ENCODE measurements at regions not wholly inside any gene's neighbourhood (a gene's known extent, or its start where the extent isn't known, plus 50 kb on each side); places are given as distances from the start of the nearest gene placed in this dataset.

DNA sequence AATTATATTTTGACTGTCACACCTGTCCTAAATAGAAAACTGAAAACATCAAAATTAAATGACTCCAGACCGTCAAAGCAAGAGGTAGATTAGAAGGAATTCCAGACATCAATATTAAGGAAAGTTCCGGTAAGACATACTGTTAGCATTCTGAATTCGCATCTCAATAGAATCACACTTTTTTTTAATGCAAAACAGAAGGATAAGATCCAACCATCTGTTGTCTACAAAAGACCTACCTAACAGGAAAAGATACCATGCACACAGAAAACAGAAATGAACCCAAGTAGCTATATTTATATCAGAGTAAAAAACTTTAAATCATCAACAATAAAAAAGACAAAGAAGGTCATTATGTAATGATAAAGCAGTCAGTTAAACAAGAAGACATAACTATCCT, 145.0 kb downstream of the TMX3 start:
- DNase-seq (ENCODE audit: low spot score) = no peak
- H3K27me3 ChIP-seq (ENCODE audit: control insufficient read depth in 4 of 4, insufficient read depth in 4 of 4, low read length in 3 of 4) = peaks cover 0 to 3% (median 0%) of the 10 kb centered on the region in 4 donors
- no peaks in the 10 kb centered on the region for H3K36me3 ChIP-seq (ENCODE audit: control insufficient read depth in 4 of 4, insufficient read depth in 3 of 4, low read depth in 1 of 4, low read length in 3 of 4)
- H3K9ac ChIP-seq (ENCODE audit: low read depth in 1 of 2, low read length in 2 of 2) = no peak overlapping the region
- TF ChIP-seq SP1 (IDR thresholded peaks at IDR 0.05) = no peak
- no peak for TF ChIP-seq FOXA1 (IDR thresholded peaks at IDR 0.05)
- no peak for TF ChIP-seq TAF1 (conservative IDR thresholded peaks at IDR 0.05)
- TF ChIP-seq EGR1 (IDR thresholded peaks at IDR 0.05; ENCODE audit: low read depth in 2 of 2) = no peak
- no peak for TF ChIP-seq NR2F2 (IDR thresholded peaks at IDR 0.05)
- no peak for TF ChIP-seq YY1 (IDR thresholded peaks at IDR 0.05)
- TF ChIP-seq RAD21 (IDR thresholded peaks at IDR 0.05) = no peak
- TF ChIP-seq, protein P1, sequence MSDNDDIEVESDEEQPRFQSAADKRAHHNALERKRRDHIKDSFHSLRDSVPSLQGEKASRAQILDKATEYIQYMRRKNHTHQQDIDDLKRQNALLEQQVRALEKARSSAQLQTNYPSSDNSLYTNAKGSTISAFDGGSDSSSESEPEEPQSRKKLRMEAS (IDR thresholded peaks at IDR 0.05) = no peak
- no peak for TF ChIP-seq FOXA2 (IDR thresholded peaks at IDR 0.05)
- TF ChIP-seq HNF4G (IDR thresholded peaks at IDR 0.05) = no peak
- 81% methylated on average over 3 of the region's 3 CpGs for WGBS
- H3K9me3 ChIP-seq (ENCODE audit: control insufficient read depth in 4 of 4, low read length in 3 of 4) = peaks cover 0 to 2% (median 0%) of the 10 kb centered on the region in 4 donors
- no peak overlapping the region for H3K27ac ChIP-seq (ENCODE audit: low read depth in 1 of 2, low read length in 2 of 2)
- H3K4me1 ChIP-seq (ENCODE audit: control insufficient read depth in 4 of 4, insufficient read depth in 4 of 4, low read length in 3 of 4) = no peaks in the 10 kb centered on the region
- no peak overlapping the region for H3K4me3 ChIP-seq (ENCODE audit: low read depth in 1 of 3, low read length in 3 of 3)

DNA sequence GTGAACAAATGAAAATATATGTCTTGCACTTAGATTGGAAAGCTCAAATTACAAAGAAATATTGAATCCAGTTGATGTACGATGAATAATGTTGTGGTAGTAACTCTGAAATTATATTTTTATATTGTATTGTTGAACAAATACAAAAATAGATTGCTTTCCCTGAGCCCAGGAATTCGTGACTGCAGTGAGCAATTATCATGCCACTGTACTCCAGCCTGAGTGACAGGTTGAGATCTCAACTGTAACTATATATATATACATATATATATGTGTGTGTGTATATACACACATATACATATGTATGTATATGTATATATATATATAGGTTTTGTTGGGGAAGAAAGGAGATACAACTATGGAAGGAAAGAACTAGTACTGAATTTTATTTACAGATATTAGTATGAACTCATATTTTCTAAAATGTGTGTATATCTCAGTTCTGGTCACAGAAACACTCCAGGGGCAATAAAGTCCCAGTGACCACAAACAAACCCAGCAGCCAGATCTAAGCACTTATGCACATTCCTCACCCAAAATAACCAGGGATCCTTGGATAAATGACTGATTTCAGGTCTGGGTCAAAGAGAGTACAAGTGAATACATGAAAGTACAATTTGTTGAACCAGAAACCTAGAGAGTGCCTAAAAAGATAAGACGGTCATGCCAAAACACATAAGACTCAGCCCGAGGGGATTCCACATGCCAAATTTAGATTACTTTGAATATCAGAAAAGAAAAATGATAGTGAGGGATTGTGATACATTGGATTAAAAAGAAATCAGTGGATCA, 146.3 kb downstream of the TMX3 start:
- 66% methylated on average over 4 of the region's 4 CpGs for WGBS
- H3K9me3 ChIP-seq (ENCODE audit: control insufficient read depth in 4 of 4, low read length in 3 of 4) = peaks cover 0 to under 1% (median 0%) of the 10 kb centered on the region in 4 donors
- DNase-seq (ENCODE audit: low spot score) = no peak
- no peak overlapping the region for H3K4me3 ChIP-seq (ENCODE audit: low read depth in 1 of 3, low read length in 3 of 3)
- H3K36me3 ChIP-seq (ENCODE audit: control insufficient read depth in 4 of 4, insufficient read depth in 3 of 4, low read depth in 1 of 4, low read length in 3 of 4) = no peaks in the 10 kb centered on the region
- H3K27me3 ChIP-seq (ENCODE audit: control insufficient read depth in 4 of 4, insufficient read depth in 4 of 4, low read length in 3 of 4) = peaks cover 0 to 3% (median 0%) of the 10 kb centered on the region in 4 donors
- H3K4me1 ChIP-seq (ENCODE audit: control insufficient read depth in 4 of 4, insufficient read depth in 4 of 4, low read length in 3 of 4) = no peaks in the 10 kb centered on the region
- H3K9ac ChIP-seq (ENCODE audit: low read depth in 1 of 2, low read length in 2 of 2) = no peak overlapping the region
- no peak for TF ChIP-seq RAD21 (IDR thresholded peaks at IDR 0.05)
- TF ChIP-seq, protein P2, sequence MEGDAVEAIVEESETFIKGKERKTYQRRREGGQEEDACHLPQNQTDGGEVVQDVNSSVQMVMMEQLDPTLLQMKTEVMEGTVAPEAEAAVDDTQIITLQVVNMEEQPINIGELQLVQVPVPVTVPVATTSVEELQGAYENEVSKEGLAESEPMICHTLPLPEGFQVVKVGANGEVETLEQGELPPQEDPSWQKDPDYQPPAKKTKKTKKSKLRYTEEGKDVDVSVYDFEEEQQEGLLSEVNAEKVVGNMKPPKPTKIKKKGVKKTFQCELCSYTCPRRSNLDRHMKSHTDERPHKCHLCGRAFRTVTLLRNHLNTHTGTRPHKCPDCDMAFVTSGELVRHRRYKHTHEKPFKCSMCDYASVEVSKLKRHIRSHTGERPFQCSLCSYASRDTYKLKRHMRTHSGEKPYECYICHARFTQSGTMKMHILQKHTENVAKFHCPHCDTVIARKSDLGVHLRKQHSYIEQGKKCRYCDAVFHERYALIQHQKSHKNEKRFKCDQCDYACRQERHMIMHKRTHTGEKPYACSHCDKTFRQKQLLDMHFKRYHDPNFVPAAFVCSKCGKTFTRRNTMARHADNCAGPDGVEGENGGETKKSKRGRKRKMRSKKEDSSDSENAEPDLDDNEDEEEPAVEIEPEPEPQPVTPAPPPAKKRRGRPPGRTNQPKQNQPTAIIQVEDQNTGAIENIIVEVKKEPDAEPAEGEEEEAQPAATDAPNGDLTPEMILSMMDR (IDR thresholded peaks at IDR 0.05; ENCODE audit: low read depth, low read length, missing input control) = no peak
- TF ChIP-seq, protein P3, sequence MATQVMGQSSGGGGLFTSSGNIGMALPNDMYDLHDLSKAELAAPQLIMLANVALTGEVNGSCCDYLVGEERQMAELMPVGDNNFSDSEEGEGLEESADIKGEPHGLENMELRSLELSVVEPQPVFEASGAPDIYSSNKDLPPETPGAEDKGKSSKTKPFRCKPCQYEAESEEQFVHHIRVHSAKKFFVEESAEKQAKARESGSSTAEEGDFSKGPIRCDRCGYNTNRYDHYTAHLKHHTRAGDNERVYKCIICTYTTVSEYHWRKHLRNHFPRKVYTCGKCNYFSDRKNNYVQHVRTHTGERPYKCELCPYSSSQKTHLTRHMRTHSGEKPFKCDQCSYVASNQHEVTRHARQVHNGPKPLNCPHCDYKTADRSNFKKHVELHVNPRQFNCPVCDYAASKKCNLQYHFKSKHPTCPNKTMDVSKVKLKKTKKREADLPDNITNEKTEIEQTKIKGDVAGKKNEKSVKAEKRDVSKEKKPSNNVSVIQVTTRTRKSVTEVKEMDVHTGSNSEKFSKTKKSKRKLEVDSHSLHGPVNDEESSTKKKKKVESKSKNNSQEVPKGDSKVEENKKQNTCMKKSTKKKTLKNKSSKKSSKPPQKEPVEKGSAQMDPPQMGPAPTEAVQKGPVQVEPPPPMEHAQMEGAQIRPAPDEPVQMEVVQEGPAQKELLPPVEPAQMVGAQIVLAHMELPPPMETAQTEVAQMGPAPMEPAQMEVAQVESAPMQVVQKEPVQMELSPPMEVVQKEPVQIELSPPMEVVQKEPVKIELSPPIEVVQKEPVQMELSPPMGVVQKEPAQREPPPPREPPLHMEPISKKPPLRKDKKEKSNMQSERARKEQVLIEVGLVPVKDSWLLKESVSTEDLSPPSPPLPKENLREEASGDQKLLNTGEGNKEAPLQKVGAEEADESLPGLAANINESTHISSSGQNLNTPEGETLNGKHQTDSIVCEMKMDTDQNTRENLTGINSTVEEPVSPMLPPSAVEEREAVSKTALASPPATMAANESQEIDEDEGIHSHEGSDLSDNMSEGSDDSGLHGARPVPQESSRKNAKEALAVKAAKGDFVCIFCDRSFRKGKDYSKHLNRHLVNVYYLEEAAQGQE (IDR thresholded peaks at IDR 0.05) = no peak
- TF ChIP-seq RXRA (IDR thresholded peaks at IDR 0.05) = no peak
- TF ChIP-seq, protein P4, sequence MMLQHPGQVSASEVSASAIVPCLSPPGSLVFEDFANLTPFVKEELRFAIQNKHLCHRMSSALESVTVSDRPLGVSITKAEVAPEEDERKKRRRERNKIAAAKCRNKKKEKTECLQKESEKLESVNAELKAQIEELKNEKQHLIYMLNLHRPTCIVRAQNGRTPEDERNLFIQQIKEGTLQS (IDR thresholded peaks at IDR 0.05) = no peak
- TF ChIP-seq NR2F2 (IDR thresholded peaks at IDR 0.05) = no peak
- TF ChIP-seq, protein P5, sequence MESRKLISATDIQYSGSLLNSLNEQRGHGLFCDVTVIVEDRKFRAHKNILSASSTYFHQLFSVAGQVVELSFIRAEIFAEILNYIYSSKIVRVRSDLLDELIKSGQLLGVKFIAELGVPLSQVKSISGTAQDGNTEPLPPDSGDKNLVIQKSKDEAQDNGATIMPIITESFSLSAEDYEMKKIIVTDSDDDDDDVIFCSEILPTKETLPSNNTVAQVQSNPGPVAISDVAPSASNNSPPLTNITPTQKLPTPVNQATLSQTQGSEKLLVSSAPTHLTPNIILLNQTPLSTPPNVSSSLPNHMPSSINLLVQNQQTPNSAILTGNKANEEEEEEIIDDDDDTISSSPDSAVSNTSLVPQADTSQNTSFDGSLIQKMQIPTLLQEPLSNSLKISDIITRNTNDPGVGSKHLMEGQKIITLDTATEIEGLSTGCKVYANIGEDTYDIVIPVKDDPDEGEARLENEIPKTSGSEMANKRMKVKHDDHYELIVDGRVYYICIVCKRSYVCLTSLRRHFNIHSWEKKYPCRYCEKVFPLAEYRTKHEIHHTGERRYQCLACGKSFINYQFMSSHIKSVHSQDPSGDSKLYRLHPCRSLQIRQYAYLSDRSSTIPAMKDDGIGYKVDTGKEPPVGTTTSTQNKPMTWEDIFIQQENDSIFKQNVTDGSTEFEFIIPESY (IDR thresholded peaks at IDR 0.05) = no peak
- no peak for TF ChIP-seq GABPA (IDR thresholded peaks at IDR 0.05 in 1 of 2, conservative IDR thresholded peaks at IDR 0.05 in 1 of 2)
- no peak for TF ChIP-seq YY1 (IDR thresholded peaks at IDR 0.05)
- no peak for TF ChIP-seq FOXA1 (IDR thresholded peaks at IDR 0.05)
- no peak for TF ChIP-seq FOXA2 (IDR thresholded peaks at IDR 0.05)
- TF ChIP-seq TAF1 (conservative IDR thresholded peaks at IDR 0.05) = no peak
- TF ChIP-seq HNF4G (IDR thresholded peaks at IDR 0.05) = no peak
- TF ChIP-seq, protein P1 (IDR thresholded peaks at IDR 0.05) = no peak
- no peak for TF ChIP-seq HNF4A (conservative IDR thresholded peaks at IDR 0.05)
- TF ChIP-seq SP1 (IDR thresholded peaks at IDR 0.05) = no peak
- TF ChIP-seq JUND (IDR thresholded peaks at IDR 0.05) = no peak
- H3K27ac ChIP-seq (ENCODE audit: low read depth in 1 of 2, low read length in 2 of 2) = no peak overlapping the region

Measured in liver (tissue), 8 donors.